HG03280 (cell line): ENCODE measurements at regions not wholly inside any gene's neighbourhood (a gene's known extent, or its start where the extent isn't known, plus 50 kb on each side); places are given as distances from the start of the nearest gene placed in this dataset.
"Not testable (repeated sequence)": the region's sequence is repeated elsewhere in the genome, so short reads cannot be mapped to it uniquely, and the experiment has no call there.

ENCODE experiments used
- ATAC-seq: cut with Tn5 transposase; IDR thresholded peaks from one replicate; pipeline ENCODE4 v1.9.1; 2021; ENCODE audit warnings: mild to moderate bottlenecking, moderate library complexity; ENCODE audit not compliant: unreplicated experiment

- ATAC-seq = not testable (repeated sequence)
These were observed 64.4 kb downstream of the KLRB1 start for GRCh38 chr12:9543341-9543740.

- ATAC-seq = not testable (repeated sequence)
These were observed 64.9 kb downstream of the KLRB1 start for GRCh38 chr12:9542827-9543226.

GRCh38 chr12:9515925-9516324 lies 91.8 kb downstream of the KLRB1 start:
- not testable (repeated sequence) for ATAC-seq

- not testable (repeated sequence) for ATAC-seq
These were observed 95.0 kb downstream of the KLRB1 start for GRCh38 chr12:9512695-9513094.

GRCh38 chr12:9510392-9511011 lies 97.2 kb downstream of the KLRB1 start:
- ATAC-seq = not testable (repeated sequence)

GRCh38 chr12:9509464-9510161 lies 98.1 kb downstream of the KLRB1 start:
- ATAC-seq = no peak

GRCh38 chr12:9506746-9507145 lies 101.0 kb downstream of the KLRB1 start:
- ATAC-seq = no peak

GRCh38 chr12:9503384-9503783 lies 104.3 kb downstream of the KLRB1 start:
- ATAC-seq = not testable (repeated sequence)

- not testable (repeated sequence) for ATAC-seq
These were observed 104.9 kb downstream of the KLRB1 start for GRCh38 chr12:9502845-9503244.

- not testable (repeated sequence) for ATAC-seq
These were observed 114.4 kb downstream of the KLRB1 start for GRCh38 chr12:9493325-9493724.

- not testable (repeated sequence) for ATAC-seq
These were observed 126.4 kb downstream of the KLRB1 start for GRCh38 chr12:9481289-9481688.

- not testable (repeated sequence) for ATAC-seq
These were observed 133.5 kb downstream of the KLRB1 start for GRCh38 chr12:9474197-9474596.

- ATAC-seq = not testable (repeated sequence)
These were observed 134.1 kb downstream of the KLRB1 start for GRCh38 chr12:9473638-9474037.

GRCh38 chr12:9471501-9471900 lies 136.2 kb downstream of the KLRB1 start:
- ATAC-seq = not testable (repeated sequence)

GRCh38 chr12:9470367-9470766 lies 137.3 kb downstream of the KLRB1 start:
- ATAC-seq = not testable (repeated sequence)

- not testable (repeated sequence) for ATAC-seq
These were observed 137.8 kb downstream of the KLRB1 start for GRCh38 chr12:9469956-9470355.

GRCh38 chr12:9469463-9469862 lies 138.3 kb downstream of the KLRB1 start:
- ATAC-seq = not testable (repeated sequence)

- not testable (repeated sequence) for ATAC-seq
These were observed 138.7 kb downstream of the KLRB1 start for GRCh38 chr12:9468998-9469397.

- not testable (repeated sequence) for ATAC-seq
These were observed 139.6 kb downstream of the KLRB1 start for GRCh38 chr12:9468144-9468543.

GRCh38 chr12:9464408-9464807 lies 143.3 kb downstream of the KLRB1 start:
- no peak for ATAC-seq

- ATAC-seq = not testable (repeated sequence)
These were observed 152.2 kb downstream of the KLRB1 start for GRCh38 chr12:9455516-9455915.

- not testable (repeated sequence) for ATAC-seq
These were observed 153.7 kb downstream of the KLRB1 start for GRCh38 chr12:9454021-9454420.
